ENCODE measurements at regions not wholly inside any gene's neighbourhood (a gene's known extent, or its start where the extent isn't known, plus 50 kb on each side); places are given as distances from the start of the nearest gene placed in this dataset.
A peak's percentile ranks its signal among the peaks of the same experiment; 100 is the strongest.

GRCh38 chr1:59110271-59110670 is 186.6 kb upstream of the FGGY start:
- DNase-seq = no peak

- DNase-seq = no peak
Measured at GRCh38 chr1:59113876-59114457, 182.9 kb upstream of the FGGY start.

- DNase-seq = no peak
Measured at GRCh38 chr1:59115865-59116264, 181.0 kb upstream of the FGGY start.

GRCh38 chr1:59116920-59117542 is 179.9 kb upstream of the FGGY start:
- no peak for DNase-seq

- DNase-seq = no peak
Measured at GRCh38 chr1:59122527-59122926, 174.4 kb upstream of the FGGY start.

GRCh38 chr1:59123081-59123681 is 173.7 kb upstream of the FGGY start:
- DNase-seq = no peak

GRCh38 chr1:59124166-59124565 is 172.7 kb upstream of the FGGY start:
- no peak for DNase-seq

- no peak for DNase-seq
Measured at GRCh38 chr1:59125154-59125553, 171.7 kb upstream of the FGGY start.

- no peak for DNase-seq
Measured at GRCh38 chr1:59125676-59126320, 171.1 kb upstream of the FGGY start.

GRCh38 chr1:59126366-59126765 is 170.5 kb upstream of the FGGY start:
- no peak for DNase-seq

GRCh38 chr1:59128239-59128736 is 168.6 kb upstream of the FGGY start:
- no peak for DNase-seq

GRCh38 chr1:59128784-59129227 is 168.1 kb upstream of the FGGY start:
- DNase-seq = no peak

- DNase-seq = no peak
Measured at GRCh38 chr1:59132295-59132694, 164.6 kb upstream of the FGGY start.

GRCh38 chr1:59133997-59134396 is 162.9 kb upstream of the FGGY start:
- no peak for DNase-seq

GRCh38 chr1:59135761-59136255 is 161.1 kb upstream of the FGGY start:
- no peak for DNase-seq

GRCh38 chr1:59136541-59137275 is 160.2 kb upstream of the FGGY start:
- DNase-seq = no peak

GRCh38 chr1:59137276-59137615 is 159.6 kb upstream of the FGGY start:
- DNase-seq = no peak

GRCh38 chr1:59137968-59138367 is 158.9 kb upstream of the FGGY start:
- DNase-seq = no peak

GRCh38 chr1:59138402-59138801 is 158.5 kb upstream of the FGGY start:
- no peak for DNase-seq

- DNase-seq = no peak
Measured at GRCh38 chr1:59139396-59139795, 157.5 kb upstream of the FGGY start.

GRCh38 chr1:59141267-59141863 is 155.5 kb upstream of the FGGY start:
- peak in 1 of 56 donors; percentile 1 for DNase-seq

All from amygdala (tissue), 56 donors.